ENCODE measurements at regions not wholly inside any gene's neighbourhood (a gene's known extent, or its start where the extent isn't known, plus 50 kb on each side); places are given as distances from the start of the nearest gene placed in this dataset.

DNA sequence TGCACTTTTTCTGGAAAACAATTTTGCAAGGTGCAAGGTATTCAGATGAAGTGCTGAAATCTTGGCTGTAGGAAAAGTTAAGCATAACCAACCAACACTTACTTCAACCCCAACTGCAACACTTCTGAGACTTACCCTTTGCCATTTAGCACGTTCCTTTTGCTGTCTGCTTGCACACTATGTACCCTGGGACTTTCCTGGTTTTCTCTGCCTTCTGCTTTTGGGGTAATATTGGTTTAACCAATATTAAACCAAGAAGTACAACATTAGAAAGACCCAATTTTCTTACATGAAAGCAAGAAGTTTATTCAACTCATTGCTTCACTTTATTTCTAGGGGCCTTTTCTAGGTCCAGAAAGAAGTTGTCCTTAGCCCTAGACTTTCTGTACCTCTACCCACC lies 193.0 kb downstream of the HLX start:
- H3K4me3 ChIP-seq (ENCODE audit: low read depth, low read length): no peak overlapping the region
- no peak for DNase-seq (ENCODE audit: low read depth)
- TF ChIP-seq, protein P1, sequence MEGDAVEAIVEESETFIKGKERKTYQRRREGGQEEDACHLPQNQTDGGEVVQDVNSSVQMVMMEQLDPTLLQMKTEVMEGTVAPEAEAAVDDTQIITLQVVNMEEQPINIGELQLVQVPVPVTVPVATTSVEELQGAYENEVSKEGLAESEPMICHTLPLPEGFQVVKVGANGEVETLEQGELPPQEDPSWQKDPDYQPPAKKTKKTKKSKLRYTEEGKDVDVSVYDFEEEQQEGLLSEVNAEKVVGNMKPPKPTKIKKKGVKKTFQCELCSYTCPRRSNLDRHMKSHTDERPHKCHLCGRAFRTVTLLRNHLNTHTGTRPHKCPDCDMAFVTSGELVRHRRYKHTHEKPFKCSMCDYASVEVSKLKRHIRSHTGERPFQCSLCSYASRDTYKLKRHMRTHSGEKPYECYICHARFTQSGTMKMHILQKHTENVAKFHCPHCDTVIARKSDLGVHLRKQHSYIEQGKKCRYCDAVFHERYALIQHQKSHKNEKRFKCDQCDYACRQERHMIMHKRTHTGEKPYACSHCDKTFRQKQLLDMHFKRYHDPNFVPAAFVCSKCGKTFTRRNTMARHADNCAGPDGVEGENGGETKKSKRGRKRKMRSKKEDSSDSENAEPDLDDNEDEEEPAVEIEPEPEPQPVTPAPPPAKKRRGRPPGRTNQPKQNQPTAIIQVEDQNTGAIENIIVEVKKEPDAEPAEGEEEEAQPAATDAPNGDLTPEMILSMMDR (IDR thresholded peaks at IDR 0.05; ENCODE audit: insufficient read depth, low read length): no peak

DNA sequence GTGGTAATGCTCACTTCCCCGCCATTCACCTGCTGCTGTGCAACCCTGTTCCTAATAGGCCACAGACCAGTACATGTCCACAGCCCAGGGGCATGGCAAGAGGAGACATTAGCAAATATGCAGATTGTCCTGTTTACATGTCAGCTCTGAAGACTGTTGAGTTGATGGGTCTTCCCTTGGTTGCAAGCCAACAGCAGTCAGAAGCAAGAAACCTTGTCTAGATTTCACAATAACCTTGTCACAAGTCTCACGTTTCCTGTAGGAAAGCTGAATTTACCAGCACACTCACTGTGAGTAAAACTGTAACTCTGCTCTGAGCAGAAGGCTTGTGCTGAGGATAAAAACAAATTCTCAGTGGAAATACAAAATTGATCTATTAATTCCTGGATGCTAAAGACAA lies 195.1 kb downstream of the HLX start:
- DNase-seq (ENCODE audit: low read depth): no peak
- no peak overlapping the region for H3K4me3 ChIP-seq (ENCODE audit: low read depth, low read length)
- TF ChIP-seq, protein P1 (IDR thresholded peaks at IDR 0.05; ENCODE audit: insufficient read depth, low read length): no peak

- no peak overlapping the region for H3K4me3 ChIP-seq (ENCODE audit: low read depth, low read length)
- TF ChIP-seq, protein P1 (IDR thresholded peaks at IDR 0.05; ENCODE audit: insufficient read depth, low read length): no peak
- DNase-seq (ENCODE audit: low read depth): no peak
Measured at GRCh38 chr1:221075911-221076310, 196.7 kb downstream of the HLX start.

DNA sequence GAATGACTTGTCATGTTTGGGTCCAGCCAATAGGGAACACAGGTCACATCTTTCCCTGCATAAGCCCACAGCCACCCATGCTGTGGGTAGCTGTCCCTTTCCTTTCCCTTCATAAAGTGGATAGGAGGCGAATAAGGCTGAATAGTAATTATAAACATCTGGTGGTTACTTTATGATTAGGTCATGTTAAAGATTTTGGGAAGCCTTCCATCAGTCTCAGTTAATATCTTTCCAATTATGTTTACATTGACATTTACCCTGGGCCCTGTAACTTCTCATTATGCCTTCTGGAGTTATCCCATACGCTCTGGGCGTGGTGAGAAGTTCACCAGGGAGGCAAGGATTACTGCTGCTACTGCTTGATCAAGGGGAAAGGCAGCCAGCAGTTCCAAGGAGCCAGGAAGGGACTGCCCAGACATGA lies 197.2 kb downstream of the HLX start:
- TF ChIP-seq, protein P1 (IDR thresholded peaks at IDR 0.05; ENCODE audit: insufficient read depth, low read length): no peak

DNA sequence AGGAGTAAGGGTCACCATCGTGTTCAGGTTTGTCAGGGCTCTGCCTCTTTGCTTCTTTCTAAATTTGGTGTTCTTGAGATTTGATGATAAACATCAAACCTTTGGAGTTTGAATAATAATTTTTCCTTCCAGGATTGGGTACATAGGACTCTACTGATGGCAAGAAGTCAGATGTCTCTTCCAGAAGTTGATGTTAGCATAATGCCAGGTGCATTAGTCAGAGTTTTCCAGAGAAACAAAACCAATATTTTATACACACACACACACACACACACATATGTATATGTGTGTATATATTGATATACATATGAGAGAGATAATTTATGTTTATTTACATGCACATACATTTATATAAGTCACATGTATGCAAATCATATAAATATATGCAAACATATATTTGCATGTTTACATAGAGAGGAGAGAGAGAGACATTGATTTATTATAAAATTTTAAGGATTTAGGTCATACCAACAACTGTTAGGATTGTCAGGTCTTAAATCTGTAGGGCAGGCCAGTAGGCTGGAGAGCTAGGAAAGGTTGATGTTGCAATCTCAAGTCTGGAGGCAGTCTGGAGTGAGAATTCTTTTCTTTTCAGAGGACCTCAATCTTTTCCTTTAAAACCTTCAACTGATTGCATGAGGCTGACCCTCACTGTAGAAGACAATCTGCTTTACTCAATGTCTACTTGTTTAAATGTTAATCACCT lies 199.2 kb downstream of the HLX start:
- H3K4me3 ChIP-seq (ENCODE audit: low read depth, low read length): no peak overlapping the region
- peak; percentile 41 for DNase-seq (ENCODE audit: low read depth)
- TF ChIP-seq, protein P1 (IDR thresholded peaks at IDR 0.05; ENCODE audit: insufficient read depth, low read length): no peak

More for the DNA sequence above, 197.2 kb downstream of the HLX start:
- no peak overlapping the region for H3K4me3 ChIP-seq (ENCODE audit: low read depth, low read length)
- DNase-seq (ENCODE audit: low read depth): no peak

GRCh38 chr1:221083902-221084301 lies 204.7 kb downstream of the HLX start:
- TF ChIP-seq, protein P1 (IDR thresholded peaks at IDR 0.05; ENCODE audit: insufficient read depth, low read length): no peak
- H3K4me3 ChIP-seq (ENCODE audit: low read depth, low read length): no peak overlapping the region
- DNase-seq (ENCODE audit: low read depth): no peak

GRCh38 chr1:221084681-221085080 lies 205.4 kb downstream of the HLX start:
- H3K4me3 ChIP-seq (ENCODE audit: low read depth, low read length): no peak overlapping the region
- TF ChIP-seq, protein P1 (IDR thresholded peaks at IDR 0.05; ENCODE audit: insufficient read depth, low read length): no peak
- DNase-seq (ENCODE audit: low read depth): no peak

Measured in fibroblast of the aortic adventitia (primary cell).